ENCODE measurements at regions not wholly inside any gene's neighbourhood (a gene's known extent, or its start where the extent isn't known, plus 50 kb on each side); places are given as distances from the start of the nearest gene placed in this dataset.

DNA sequence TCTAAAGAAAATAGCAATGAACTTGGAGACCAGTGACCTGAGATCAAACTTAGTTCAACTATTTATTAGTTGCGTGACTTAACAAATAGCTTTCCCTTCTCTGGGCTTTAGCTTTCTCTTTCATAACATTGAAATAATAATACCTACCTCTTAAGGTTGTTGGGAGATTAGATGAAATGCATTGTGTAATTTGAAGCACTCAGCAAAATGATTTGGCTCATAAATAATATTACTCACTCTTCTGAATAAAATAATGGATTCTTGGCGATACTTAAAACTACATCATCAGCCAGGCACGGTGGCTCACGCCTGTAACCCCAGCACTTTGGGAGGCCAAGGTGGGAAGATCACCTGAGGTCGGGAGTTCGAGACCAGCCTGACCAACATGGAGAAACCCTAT lies 556.2 kb upstream of the JARID2 start:
- H3K36me3 Mint-ChIP-seq = no peaks in the 10 kb centered on the region
- no peak overlapping the region for H3K27ac Mint-ChIP-seq
- no peaks in the 10 kb centered on the region for H3K9me3 Mint-ChIP-seq
- H3K4me1 Mint-ChIP-seq = peaks cover 0 to 11% (median 2%) of the 10 kb centered on the region in 3 donors
- no peak overlapping the region for H3K4me3 Mint-ChIP-seq
- H3K27me3 Mint-ChIP-seq = no peaks in the 10 kb centered on the region

DNA sequence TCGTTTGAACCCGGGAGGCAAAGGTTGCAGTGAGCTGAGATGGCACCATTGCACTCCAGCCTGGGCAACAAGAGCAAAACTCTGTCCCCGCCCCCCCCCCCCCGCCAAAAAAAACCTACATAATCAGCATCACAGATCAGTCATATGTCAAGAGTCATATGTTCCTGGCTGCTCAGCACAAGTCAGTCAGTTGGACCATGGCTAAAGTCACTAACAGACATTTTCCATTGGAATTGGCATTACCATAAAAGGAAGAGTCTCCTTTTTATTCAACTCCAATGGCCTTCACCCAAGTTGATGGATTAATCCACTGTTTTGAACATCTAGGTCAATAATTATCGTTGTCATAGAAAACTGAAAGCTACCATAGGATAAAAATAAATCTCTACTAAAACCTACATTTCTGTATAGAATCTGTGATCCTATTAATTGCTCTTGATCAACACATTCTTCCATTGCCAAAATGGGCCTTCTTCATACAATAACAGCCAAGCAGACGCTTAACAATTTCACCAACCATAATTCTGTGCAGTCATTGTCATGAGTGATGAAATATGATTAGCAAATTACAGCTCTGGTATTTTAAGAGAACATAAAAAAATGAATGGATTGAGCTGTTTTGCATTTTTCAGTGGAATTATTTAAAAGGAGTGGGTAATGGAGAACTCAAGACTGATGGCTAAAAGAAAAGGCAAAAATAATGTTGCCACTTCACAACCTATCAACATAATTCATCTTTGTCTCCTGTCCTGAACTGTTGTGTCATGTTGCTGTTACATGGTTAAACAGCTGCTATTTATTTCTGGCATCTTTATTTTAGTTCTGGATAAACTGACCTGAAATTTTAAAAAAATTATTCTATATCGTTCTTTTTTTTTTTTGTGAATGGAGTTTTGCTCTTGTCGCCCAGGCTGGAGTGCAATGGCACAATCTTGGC lies 555.5 kb upstream of the JARID2 start:
- H3K9me3 Mint-ChIP-seq = no peaks in the 10 kb centered on the region
- no peaks in the 10 kb centered on the region for H3K27me3 Mint-ChIP-seq
- no peaks in the 10 kb centered on the region for H3K36me3 Mint-ChIP-seq
- H3K4me3 Mint-ChIP-seq = no peak overlapping the region
- no peak overlapping the region for H3K27ac Mint-ChIP-seq
- peaks cover 0 to 9% (median 6%) of the 10 kb centered on the region in 3 donors for H3K4me1 Mint-ChIP-seq

DNA sequence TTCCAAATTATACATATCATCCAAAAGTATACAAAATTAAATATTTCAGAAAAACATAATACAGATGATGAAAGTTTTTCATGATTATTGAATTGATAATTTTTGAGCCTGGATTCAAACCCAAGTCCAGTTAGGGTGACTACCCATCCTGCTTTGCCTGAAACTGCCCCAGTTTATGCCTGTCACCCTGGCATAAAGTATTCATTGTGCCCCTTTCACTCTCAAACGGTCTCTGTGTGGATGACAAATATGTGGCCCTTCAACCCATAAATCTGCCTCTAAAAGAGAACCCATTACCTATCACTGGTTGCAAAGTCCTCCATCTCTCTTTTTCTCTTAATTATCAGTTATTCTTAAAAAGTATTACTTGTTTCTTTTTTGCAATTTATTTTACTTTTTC lies 553.7 kb upstream of the JARID2 start:
- Mint-ChIP-seq H3K27ac (no peak overlapping the region), H3K4me1 (peaks cover 0 to 14% (median 8%) of the 10 kb centered on the region in 3 donors), H3K27me3 (no peaks in the 10 kb centered on the region), H3K36me3 (no peaks in the 10 kb centered on the region), H3K4me3 (no peak overlapping the region), H3K9me3 (no peaks in the 10 kb centered on the region)

DNA sequence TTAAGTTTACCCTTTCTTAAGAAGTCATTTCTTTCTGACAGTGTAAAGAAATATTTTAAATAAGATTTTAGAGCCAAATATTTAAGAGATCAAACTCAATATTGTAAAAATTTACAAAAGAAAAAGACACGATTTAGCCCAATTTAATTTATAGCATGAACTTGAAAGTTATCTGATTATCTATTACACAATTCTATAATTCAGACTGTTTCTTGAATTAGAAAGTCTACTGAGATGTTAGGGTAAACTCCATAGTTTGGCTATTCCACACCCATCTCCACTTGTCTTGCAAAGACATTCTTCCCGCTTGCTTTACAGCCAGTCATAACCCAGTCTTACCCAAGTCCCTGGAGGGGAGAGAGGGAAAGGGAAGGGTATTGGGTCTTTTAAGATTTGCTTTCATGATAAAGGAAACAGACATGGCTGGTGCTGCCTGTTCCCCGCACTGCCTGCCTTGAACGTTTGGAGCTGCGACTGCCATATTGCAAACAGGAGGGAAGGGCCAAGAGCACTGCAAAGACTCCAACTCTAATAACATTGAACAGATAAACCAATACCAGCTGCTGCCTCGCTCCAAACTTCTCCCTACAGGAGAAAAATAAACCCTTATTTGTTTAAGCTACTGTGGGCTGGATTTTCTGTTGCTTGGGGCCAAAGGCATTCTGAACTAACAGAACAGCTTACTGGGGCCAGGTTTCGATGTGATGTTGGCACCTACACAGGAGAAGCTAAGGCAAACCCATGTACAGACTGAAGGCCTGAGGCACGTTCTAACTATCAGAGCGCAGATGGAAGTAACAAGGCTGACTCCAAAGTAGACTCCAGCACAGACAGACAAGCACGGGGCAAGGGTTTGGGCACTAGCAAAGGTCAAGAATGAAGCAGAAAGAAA lies 552.3 kb upstream of the JARID2 start:
- no peaks in the 10 kb centered on the region for H3K27me3 Mint-ChIP-seq
- H3K27ac Mint-ChIP-seq = no peak overlapping the region
- H3K36me3 Mint-ChIP-seq = no peaks in the 10 kb centered on the region
- H3K4me1 Mint-ChIP-seq = peaks cover 0 to 14% (median 8%) of the 10 kb centered on the region in 3 donors
- no peaks in the 10 kb centered on the region for H3K9me3 Mint-ChIP-seq
- H3K4me3 Mint-ChIP-seq = no peak overlapping the region

DNA sequence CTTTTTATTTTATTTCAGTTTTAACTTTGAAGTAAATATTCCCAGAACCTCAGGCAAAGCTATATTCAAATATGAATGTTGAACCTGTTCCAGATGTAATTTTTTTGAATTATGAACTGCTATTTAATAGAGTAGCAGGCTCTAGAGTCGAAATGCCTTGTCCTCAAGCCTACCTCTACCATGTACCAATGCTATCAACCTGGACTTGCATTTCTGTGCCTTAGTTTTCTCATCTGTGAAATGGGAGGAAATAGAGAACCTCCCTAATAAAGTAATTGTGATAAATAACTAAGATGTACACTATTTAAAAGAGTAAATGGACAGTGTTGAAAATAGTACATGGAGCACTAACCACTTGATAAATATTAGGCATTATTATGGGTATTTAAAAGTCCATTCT lies 551.6 kb upstream of the JARID2 start:
- Mint-ChIP-seq H3K9me3 (no peaks in the 10 kb centered on the region), H3K27me3 (no peaks in the 10 kb centered on the region), H3K27ac (no peak overlapping the region), H3K4me3 (no peak overlapping the region), H3K4me1 (peaks cover 0 to 8% (median 5%) of the 10 kb centered on the region in 3 donors), H3K36me3 (no peaks in the 10 kb centered on the region)

DNA sequence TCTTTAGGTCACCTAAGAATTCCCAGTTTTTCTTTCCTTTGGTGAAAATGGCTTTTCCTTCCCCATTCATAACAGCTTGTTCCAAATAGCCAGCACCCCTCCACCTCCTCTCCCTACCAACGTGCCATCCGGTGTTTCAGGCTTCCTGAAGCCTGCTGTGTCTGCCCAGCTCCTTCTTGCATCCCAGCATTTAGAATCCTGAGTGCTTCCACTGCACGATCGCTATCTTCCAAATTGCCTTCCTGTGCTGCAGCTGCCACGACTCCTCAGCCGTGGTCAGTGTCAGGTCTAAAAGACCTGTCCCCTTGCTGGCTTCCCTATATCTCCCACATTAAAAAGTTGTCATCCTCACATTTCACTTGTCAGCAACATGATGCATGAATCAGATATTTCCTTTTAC lies 550.3 kb upstream of the JARID2 start:
- Mint-ChIP-seq H3K9me3 (peaks cover 0 to 7% (median 3%) of the 10 kb centered on the region in 3 donors), H3K27me3 (no peaks in the 10 kb centered on the region), H3K27ac (peak overlapping the region in 1 of 3 donors; percentile 78)

DNA sequence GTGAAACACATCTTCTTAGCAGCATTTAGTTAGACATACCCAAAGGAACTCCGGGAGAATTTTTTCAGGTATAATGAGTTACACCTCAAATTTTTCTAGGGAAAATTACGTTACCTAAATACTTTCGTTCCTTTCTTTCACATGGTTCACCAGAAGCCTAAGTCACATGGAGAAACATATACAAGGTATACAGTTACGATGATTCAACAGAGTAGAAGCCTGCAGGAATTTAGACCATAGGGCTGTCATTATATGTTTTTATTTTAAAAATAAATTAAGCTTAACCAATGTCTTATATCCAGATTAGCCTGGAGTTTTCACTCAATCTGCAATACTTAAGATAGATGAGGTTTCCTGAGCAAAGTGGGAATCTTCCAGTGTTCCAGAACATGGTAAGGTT lies 549.5 kb upstream of the JARID2 start:
- peaks cover 0 to 5% (median 5%) of the 10 kb centered on the region in 3 donors for H3K4me1 Mint-ChIP-seq
- H3K4me3 Mint-ChIP-seq = no peak overlapping the region
- peaks cover 0 to 9% (median 3%) of the 10 kb centered on the region in 3 donors for H3K9me3 Mint-ChIP-seq
- H3K36me3 Mint-ChIP-seq = no peaks in the 10 kb centered on the region
- H3K27me3 Mint-ChIP-seq = no peaks in the 10 kb centered on the region
- H3K27ac Mint-ChIP-seq = no peak overlapping the region

More for the DNA sequence above, 550.3 kb upstream of the JARID2 start:
- Mint-ChIP-seq H3K4me3 (no peak overlapping the region), H3K4me1 (peaks cover 0 to 5% (median 5%) of the 10 kb centered on the region in 3 donors), H3K36me3 (no peaks in the 10 kb centered on the region)

DNA sequence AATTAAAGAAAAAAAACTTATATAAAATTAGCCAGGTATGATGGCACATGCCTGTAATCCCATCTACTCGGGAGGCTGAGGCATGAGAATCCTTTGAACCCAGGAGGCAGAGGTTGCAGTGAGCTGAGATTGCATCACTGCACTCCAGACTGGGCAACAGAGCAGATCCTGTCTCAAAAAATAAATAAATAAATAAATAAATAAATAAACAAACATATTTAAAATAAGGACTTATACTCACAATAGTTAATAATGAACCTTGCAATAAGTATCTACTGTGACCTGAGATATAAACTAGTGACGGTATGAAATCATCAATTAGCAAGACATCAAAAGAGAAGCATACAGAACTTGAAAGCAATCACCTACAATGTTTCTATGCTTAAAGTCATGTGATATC lies 548.4 kb upstream of the JARID2 start:
- H3K4me3 Mint-ChIP-seq = no peak overlapping the region
- H3K9me3 Mint-ChIP-seq = peaks cover 0 to 9% (median 3%) of the 10 kb centered on the region in 3 donors
- H3K4me1 Mint-ChIP-seq = peaks cover 0 to 5% (median 5%) of the 10 kb centered on the region in 3 donors
- H3K36me3 Mint-ChIP-seq = no peaks in the 10 kb centered on the region
- no peaks in the 10 kb centered on the region for H3K27me3 Mint-ChIP-seq
- H3K27ac Mint-ChIP-seq = no peak overlapping the region

DNA sequence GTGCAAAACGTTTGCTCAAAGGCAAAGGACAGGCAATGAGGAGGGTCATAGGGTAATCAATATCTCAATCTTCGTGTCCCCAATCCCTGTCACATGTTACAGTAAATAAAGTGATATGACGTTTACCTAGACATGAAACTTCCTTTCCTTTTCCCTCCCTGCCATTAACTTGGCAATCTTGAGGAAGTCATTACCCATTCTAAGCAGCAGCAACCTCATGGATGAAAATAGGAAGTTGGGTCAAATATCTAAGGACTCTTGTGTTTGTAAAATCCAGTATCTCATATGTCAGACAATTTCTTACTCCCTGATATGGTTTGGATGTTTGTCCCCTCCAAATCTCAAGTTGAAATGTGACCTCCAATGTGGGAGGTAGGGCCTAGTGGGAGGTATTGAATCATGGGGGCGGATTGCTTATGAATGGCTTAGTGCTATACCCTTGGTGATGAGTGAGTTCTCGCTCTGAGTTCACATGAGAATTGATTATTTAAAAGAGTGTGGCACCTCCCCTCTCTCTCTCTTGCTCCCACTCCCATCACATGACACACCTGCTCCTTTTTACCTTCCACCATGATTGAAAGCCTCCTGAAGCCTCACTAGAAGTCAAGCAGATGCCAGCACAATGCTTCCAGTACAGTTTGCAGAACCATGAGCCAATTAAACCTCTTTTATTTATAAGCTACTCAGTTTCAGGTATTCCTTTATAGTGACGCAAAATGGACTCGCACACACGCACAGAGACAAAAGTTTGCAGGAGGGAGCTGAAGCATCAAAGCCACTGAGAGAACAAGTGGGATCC lies 545.9 kb upstream of the JARID2 start:
- Mint-ChIP-seq H3K27me3 (no peaks in the 10 kb centered on the region), H3K27ac (no peak overlapping the region), H3K4me1 (peaks cover 2 to 5% (median 3%) of the 10 kb centered on the region in 3 donors), H3K4me3 (no peak overlapping the region), H3K36me3 (peaks cover 4% of the 10 kb centered on the region), H3K9me3 (peaks cover 0 to 9% (median 3%) of the 10 kb centered on the region in 3 donors)

DNA sequence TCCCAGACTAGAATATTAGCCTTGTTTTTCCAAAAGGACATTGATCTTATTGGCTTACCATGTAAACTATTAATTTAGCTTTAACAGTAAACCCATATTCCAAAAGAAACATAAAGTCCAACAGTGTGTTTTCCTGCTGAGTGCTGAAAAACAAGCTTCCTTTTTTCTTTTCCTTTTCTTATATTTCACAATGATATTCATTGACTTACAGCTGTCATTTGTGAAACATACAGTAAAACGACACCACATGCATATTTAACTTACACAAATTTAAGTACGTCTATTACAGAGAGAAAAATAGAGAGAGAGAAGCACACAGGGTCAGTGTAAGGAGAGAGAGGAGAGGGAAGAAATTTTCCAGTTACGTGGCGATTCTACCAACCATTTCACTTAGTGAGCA lies 543.9 kb upstream of the JARID2 start:
- no peak overlapping the region for H3K4me3 Mint-ChIP-seq
- H3K27me3 Mint-ChIP-seq = no peaks in the 10 kb centered on the region
- no peak overlapping the region for H3K27ac Mint-ChIP-seq
- peaks cover 0 to 3% (median 2%) of the 10 kb centered on the region in 3 donors for H3K4me1 Mint-ChIP-seq
- H3K9me3 Mint-ChIP-seq = peaks cover 0 to 9% (median 3%) of the 10 kb centered on the region in 3 donors
- peaks cover 4% of the 10 kb centered on the region for H3K36me3 Mint-ChIP-seq

DNA sequence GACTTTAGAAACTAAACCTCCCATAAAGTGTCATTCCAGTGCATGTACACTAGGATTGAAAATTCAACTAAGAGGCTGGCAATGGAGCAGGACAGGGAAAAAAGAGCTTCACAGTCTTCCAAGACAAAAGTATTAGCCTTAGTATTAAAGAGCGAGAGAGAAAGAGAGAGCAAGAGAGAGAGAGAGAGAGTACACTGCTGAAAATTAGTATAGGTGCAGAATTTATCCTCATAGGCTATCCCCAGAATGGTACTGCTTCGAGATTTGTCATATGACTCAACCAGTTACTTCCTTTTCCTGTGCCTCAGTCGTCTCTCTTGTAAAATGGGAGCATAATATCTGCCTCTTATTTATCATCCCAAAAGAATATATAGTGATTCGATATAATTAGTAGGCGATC lies 543.2 kb upstream of the JARID2 start:
- Mint-ChIP-seq H3K27me3 (no peaks in the 10 kb centered on the region), H3K4me3 (no peak overlapping the region), H3K9me3 (peaks cover 0 to 9% (median 3%) of the 10 kb centered on the region in 3 donors), H3K27ac (no peak overlapping the region), H3K36me3 (peaks cover 4% of the 10 kb centered on the region), H3K4me1 (peaks cover 3 to 5% (median 5%) of the 10 kb centered on the region in 3 donors)

DNA sequence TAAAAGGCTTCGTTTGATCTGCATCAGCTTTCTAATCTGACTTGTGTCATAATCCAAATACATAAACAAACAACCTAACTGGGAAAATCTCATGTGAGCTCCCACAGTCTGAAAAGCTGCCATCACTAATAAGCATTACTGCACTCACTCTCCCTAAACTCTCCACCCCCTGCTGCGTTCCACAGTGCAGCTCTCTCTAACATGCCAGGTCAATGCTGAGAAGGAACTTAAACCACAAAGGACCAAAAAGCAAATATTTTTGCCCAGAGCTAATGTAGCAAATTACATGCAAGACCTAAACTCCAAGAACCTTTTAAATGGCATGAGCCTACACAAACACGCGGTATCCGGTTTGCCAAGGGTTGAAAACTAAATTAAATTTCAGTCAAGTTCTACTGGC lies 542.3 kb upstream of the JARID2 start:
- Mint-ChIP-seq H3K27me3 (no peaks in the 10 kb centered on the region), H3K4me3 (no peak overlapping the region), H3K36me3 (peaks cover 7% of the 10 kb centered on the region), H3K9me3 (peaks cover 0 to 9% (median 3%) of the 10 kb centered on the region in 3 donors), H3K27ac (no peak overlapping the region), H3K4me1 (peaks cover 3 to 11% (median 5%) of the 10 kb centered on the region in 3 donors)

DNA sequence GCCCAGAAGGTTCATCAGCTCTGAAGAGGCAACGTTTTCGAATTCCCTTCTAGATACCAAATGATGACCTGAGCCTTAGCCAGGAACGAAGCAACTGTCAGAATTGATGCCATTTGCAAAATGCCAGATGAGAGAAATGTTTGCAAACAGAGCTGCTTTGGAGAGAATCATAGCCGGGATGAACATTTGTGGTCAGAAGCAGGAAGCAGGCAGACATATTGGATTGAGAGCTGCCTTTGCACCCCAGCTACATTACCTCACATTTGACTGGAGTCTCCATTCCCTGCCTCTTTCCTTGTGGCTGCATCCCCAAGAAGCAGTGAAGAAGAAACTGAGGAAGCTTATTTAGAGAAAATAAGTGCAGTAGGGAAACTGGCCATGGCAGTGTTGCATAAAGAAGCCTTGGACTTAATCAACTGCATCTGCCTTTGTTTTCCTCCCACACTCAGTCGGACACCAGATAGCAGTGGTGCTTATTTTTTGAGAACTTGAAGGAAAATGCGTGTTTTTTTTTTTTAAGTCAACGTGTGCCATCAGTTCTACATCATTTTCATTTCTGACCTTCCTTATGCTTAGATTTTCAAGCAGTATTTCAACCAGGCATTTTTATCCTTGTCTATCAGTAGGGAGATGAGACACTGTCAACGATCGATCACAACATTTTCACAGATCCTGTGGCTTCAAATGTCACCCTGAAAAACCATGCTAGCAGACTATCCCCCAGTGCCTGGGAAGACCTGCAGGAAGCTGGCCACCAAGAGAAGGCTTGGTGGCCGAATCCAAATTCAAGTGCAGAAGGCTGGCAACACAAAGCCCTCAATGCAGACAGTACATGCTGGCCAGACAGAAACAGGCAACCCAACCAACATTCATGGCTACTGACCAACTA lies 541.2 kb upstream of the JARID2 start:
- Mint-ChIP-seq H3K27me3 (no peaks in the 10 kb centered on the region), H3K4me3 (peak overlapping the region in 1 of 4 donors; percentile 14), H3K9me3 (peaks cover 0 to 9% (median 3%) of the 10 kb centered on the region in 3 donors), H3K4me1 (peaks cover 3 to 11% (median 5%) of the 10 kb centered on the region in 3 donors), H3K27ac (no peak overlapping the region), H3K36me3 (peaks cover 7% of the 10 kb centered on the region)

Measured in IgD-negative memory B cell (primary cell).